Mesothelial cell of epicardium (in vitro differentiated cells): ENCODE measurements at regions not wholly inside any gene's neighbourhood (a gene's known extent, or its start where the extent isn't known, plus 50 kb on each side); places are given as distances from the start of the nearest gene placed in this dataset.
"Not testable (repeated sequence)": the region's sequence is repeated elsewhere in the genome, so short reads cannot be mapped to it uniquely, and the experiment has no call there.

Experiments
- DNase-seq, 2 experiments: peaks; one replicate each; pipeline ENCODE4 v3.0.0; 2021; ENCODE audit warnings: low spot score in 2 of 2; ENCODE audit not compliant: unreplicated experiment in 2 of 2
- H3K27ac Mint-ChIP-seq: 2 replicates; pipeline ENCODE4 v1.8.0; 2021; ENCODE audit warnings: mixed read lengths
- H3K27me3 Mint-ChIP-seq: 2 replicates; pipeline ENCODE4 v1.8.0; 2021; ENCODE audit warnings: low read depth, mixed read lengths
- H3K36me3 Mint-ChIP-seq: 2 replicates; pipeline ENCODE4 v1.8.0; 2021; ENCODE audit warnings: mixed read lengths
- H3K4me1 Mint-ChIP-seq: 2 replicates; pipeline ENCODE4 v1.8.0; 2021; ENCODE audit warnings: mixed read lengths
- H3K4me3 Mint-ChIP-seq: 2 replicates; pipeline ENCODE4 v1.8.0; 2021; ENCODE audit warnings: mild to moderate bottlenecking, moderate library complexity, mixed read lengths
- H3K9me3 Mint-ChIP-seq: 2 replicates; pipeline ENCODE4 v1.8.0; 2021; ENCODE audit warnings: mixed read lengths
- CTCF ChIP-seq: fragments of 200-600 bp; sonication (generic); IDR thresholded peaks from one replicate; pipeline ENCODE4 v1.5.0; 2021; ENCODE audit warnings: antibody characterized with exemption; ENCODE audit not compliant: unreplicated experiment

DNA sequence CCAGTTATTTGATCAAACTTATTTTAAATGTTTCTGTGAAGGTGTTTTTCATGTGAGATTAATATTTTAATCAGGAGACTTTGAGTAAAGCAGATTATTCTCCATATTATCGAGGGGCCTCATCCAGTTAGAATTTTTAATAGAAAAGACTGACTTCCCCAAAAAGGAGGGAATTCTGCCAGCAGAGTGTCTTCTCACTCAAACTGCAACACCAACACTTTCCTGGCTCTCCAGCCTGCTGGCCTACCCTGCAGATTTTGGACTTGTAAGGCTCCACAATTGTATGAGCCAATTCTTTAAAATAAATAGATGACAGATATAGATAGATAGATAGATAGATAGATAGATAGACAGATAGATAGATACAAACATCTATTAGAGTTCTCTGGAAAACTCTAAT lies 155.7 kb downstream of the SEC23A start:
- no peaks in the 10 kb centered on the region for H3K27me3 Mint-ChIP-seq
- H3K27ac Mint-ChIP-seq: no peak overlapping the region
- H3K4me3 Mint-ChIP-seq: no peak overlapping the region
- H3K36me3 Mint-ChIP-seq: no peaks in the 10 kb centered on the region
- H3K4me1 Mint-ChIP-seq: no peaks in the 10 kb centered on the region
- DNase-seq: no peak
- TF ChIP-seq CTCF: no peak
- H3K9me3 Mint-ChIP-seq: peaks cover 4% of the 10 kb centered on the region

DNA sequence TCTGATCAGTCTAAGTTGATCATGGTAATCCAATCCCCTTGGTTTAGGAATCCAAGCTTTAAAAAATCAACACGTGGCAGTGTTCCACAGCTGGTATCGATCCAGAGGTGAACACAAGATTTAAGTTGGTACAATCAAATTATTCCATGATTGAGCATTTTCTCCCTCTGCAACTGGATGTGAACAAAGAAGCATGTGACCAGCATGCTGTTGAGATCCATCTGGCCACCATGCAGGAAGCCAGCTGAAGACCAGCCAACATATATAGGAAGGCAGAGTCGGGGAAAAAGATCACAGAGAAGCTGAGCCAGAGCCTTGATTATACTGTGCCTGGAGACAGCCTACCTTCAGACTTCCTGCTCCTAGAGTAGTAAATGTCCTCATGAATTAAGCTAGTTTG lies 158.3 kb downstream of the SEC23A start:
- no peak overlapping the region for H3K4me3 Mint-ChIP-seq
- no peaks in the 10 kb centered on the region for H3K27me3 Mint-ChIP-seq
- H3K4me1 Mint-ChIP-seq: no peaks in the 10 kb centered on the region
- H3K27ac Mint-ChIP-seq: no peak overlapping the region
- H3K9me3 Mint-ChIP-seq: no peaks in the 10 kb centered on the region
- no peaks in the 10 kb centered on the region for H3K36me3 Mint-ChIP-seq
- TF ChIP-seq CTCF: no peak
- DNase-seq: no peak

DNA sequence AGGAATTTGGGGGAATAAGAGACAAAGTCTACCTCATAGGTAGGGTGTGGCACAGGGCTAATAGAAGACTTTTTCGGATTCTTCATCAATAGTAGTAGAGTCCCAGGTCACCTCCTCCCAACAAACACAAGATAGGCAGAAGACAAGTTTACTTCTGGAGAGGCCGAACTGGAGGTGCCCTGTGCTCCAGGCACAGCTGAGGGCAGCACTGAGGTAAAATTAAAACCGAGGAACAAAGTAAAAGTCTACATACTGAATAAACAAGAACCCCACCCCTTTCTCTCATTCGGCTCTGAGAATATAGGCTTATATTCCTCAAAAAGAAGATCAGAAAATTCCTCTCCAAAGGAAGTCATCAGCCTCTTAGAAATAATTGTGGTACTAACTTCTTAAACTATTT lies 161.5 kb downstream of the SEC23A start:
- no peaks in the 10 kb centered on the region for H3K27me3 Mint-ChIP-seq
- H3K27ac Mint-ChIP-seq: no peak overlapping the region
- H3K9me3 Mint-ChIP-seq: peaks cover 15% of the 10 kb centered on the region
- TF ChIP-seq CTCF: no peak
- H3K4me1 Mint-ChIP-seq: no peaks in the 10 kb centered on the region
- no peak overlapping the region for H3K4me3 Mint-ChIP-seq
- DNase-seq: no peak
- H3K36me3 Mint-ChIP-seq: no peaks in the 10 kb centered on the region

DNA sequence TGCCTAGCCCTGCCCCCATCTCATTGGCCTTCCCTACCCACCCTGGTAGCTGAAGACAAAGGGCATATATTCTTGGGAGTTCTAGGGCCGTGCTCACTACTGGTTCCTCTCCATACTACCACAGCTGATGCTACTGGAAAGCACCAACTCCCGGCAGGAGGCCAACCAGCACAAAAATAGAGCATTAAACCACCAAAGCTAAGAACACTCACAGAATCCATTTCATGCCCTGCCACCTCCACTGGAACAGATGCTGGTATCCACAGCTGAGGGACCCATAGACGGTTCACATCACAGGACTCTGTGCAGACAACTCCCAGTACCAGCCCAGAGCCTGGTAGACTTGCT lies 170.4 kb downstream of the SEC23A start:
- not testable (repeated sequence) for H3K27me3 Mint-ChIP-seq, DNase-seq, H3K27ac Mint-ChIP-seq, H3K36me3 Mint-ChIP-seq, H3K4me1 Mint-ChIP-seq, H3K4me3 Mint-ChIP-seq
- H3K9me3 Mint-ChIP-seq: peaks cover 43% of the 10 kb centered on the region

DNA sequence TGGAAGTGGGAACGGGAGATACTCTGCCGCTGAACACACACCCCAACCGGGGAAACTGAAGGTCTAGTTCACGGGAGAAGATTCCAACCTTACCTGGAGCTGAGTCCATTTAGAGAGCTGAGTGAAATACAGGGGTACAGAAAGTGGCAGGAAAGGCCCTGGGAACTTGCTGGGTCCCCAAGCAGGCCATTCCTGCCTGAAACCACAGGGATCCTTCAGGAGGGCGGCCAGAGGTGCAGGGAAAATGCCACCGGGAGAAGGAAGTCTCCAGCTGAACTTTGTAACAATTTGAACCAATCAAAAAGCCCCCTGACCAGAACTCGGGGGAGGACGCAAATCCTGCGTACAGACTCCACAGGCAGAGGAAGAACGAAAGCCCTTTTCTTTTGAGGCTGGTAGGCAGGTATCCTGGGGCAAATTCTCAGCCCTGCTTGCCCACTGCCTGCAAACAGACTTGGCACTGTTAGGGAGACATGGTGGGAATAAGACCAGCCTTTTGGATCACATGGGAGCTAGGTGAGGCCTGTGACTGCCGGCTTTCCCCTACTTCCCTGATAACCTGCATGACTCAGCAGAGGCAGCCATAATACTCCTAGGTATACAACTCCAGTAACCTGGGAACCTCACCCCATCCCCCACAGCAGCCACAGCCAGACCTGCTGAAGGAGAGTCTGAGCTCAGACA lies 170.9 kb downstream of the SEC23A start:
- H3K4me3 Mint-ChIP-seq: no peak overlapping the region
- no peak for TF ChIP-seq CTCF
- no peak for DNase-seq
- peaks cover 38% of the 10 kb centered on the region for H3K9me3 Mint-ChIP-seq
- no peaks in the 10 kb centered on the region for H3K27me3 Mint-ChIP-seq
- H3K4me1 Mint-ChIP-seq: peaks cover 4% of the 10 kb centered on the region
- no peaks in the 10 kb centered on the region for H3K36me3 Mint-ChIP-seq
- H3K27ac Mint-ChIP-seq: no peak overlapping the region

GRCh38 chr14:38930898-38931297 lies 172.1 kb downstream of the SEC23A start:
- no peak for DNase-seq
- Mint-ChIP-seq H3K27me3 (no peaks in the 10 kb centered on the region), H3K4me3 (no peak overlapping the region), H3K36me3 (no peaks in the 10 kb centered on the region), H3K9me3 (peaks cover 29% of the 10 kb centered on the region), H3K4me1 (peaks cover 4% of the 10 kb centered on the region), H3K27ac (no peak overlapping the region)
- no peak for TF ChIP-seq CTCF
